Body of pancreas (tissue), 4 donors: ENCODE measurements at regions not wholly inside any gene's neighbourhood (a gene's known extent, or its start where the extent isn't known, plus 50 kb on each side); places are given as distances from the start of the nearest gene placed in this dataset.

ENCODE experiments used
- ATAC-seq: fragments of 150-250 bp; one replicate; pipeline ENCODE4 v1.9.1; 2016
- DNase-seq, 4 donors: peaks; one replicate each; pipeline ENCODE4 v3.0.0-alpha.2; 2019
- H3K27ac ChIP-seq, 4 donors: fragments of 200-600 bp; sonication (generic); 1 replicate in 3 of 4; 2 replicates in 1 of 4; pipeline versions ENCODE4 v1.5.1 to v1.6.1; 2016 to 2019; ENCODE audit warnings: mild to moderate bottlenecking in 1 of 4, mixed read lengths in 1 of 4, moderate library complexity in 1 of 4
- H3K27me3 ChIP-seq, 2 donors: fragments of 200-600 bp; sonication (generic); one replicate each; pipeline ENCODE4 v1.6.0; 2016; ENCODE audit warnings: mild to moderate bottlenecking in 1 of 2
- H3K36me3 ChIP-seq, 2 donors: fragments of 200-600 bp; sonication (generic); replicated peaks in 1 of 2; 2 replicates each; pipeline ENCODE4 v1.5.1; 2016; ENCODE audit warnings: low read depth in 2 of 2; ENCODE audit not compliant: insufficient read depth in 1 of 2
- H3K4me1 ChIP-seq: fragments of 200-600 bp; sonication (generic); one replicate; pipeline ENCODE4 v1.6.0; 2016
- H3K4me3 ChIP-seq, 2 donors: fragments of 200-600 bp; sonication (generic); 1 replicate in 1 of 2; 2 replicates in 1 of 2; pipeline ENCODE4 v1.5.1; 2016 to 2019
- H3K9me3 ChIP-seq, 3 donors: fragments of 200-600 bp; sonication (generic); 1 replicate in 2 of 3; 2 replicates in 1 of 3; pipeline ENCODE4 v1.5.1; 2016
- POLR2A ChIP-seq, 3 donors: fragments of 450-650 bp; IDR thresholded peaks; one replicate each; pipeline ENCODE4 v1.6.1; 2016; ENCODE audit warnings: antibody characterized with exemption in 3 of 3, mild to moderate bottlenecking in 2 of 3
- WGBS, 2 donors: methylation state at CpG; one replicate each; pipeline ENCODE4 v1.1.5; 2017; 5-methylcytosine and 5-hydroxymethylcytosine counted together
- intact Hi-C: fragments of 100-400 bp; cut with DNase I; formaldehyde crosslinking; loops from one replicate; pipeline ENCODE4 v1.15.1; 2023
- TF ChIP-seq, protein P1 (sequence below), 7 experiments: fragments of 450-650 bp in 4 of 7; fragments of 200-600 bp in 3 of 7; sonication (generic) in 3 of 7; IDR thresholded peaks; one replicate each; pipeline ENCODE4 v1.5.1; 2016 to 2019; ENCODE audit warnings: antibody characterized with exemption in 7 of 7

DNA sequence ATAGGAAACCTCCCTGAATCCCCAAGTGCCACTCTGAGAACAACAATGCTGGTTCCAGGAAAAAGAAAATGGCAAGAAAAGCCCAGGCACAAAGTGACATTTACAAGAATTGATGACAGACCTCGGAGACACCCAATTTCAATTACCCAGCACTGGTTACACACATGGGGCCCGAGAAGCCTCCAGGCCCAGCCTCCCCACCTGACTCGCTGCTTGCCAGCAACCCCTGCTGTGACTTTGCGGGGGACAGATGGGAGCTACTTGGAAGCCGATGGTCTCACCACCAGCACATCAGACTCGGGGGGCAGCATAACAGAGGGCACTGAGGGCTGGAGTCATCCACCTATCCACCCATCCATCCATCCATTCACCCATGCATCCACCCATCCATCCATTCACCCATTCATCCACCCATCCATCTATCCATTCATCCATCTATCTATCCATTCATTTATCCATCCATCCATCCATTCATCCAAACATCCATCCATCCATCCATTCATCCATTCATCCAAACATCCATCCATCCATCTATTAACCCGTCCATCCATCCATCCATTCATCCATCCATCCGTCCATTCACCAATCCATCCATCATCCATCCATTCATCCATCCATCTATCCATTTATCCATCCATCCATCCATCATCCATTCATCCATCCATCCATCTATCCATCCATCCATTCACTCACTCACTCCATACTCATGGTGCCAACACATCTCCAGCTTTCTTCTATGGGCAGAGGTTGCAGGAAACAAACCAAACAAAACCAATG, 567.6 kb downstream of the BRD1 start:
- intact Hi-C loops: no loop called here
- WGBS, 2 donors: 60 to 71% methylated on average over 8 of the region's 8 CpGs
- Histone ChIP-seq H3K27ac (no peak overlapping the region), H3K4me1 (no peaks in the 10 kb centered on the region), H3K9me3 (no peaks in the 10 kb centered on the region), H3K27me3 (no peaks in the 10 kb centered on the region), H3K4me3 (no peak overlapping the region), H3K36me3 (no peaks in the 10 kb centered on the region)
- DNase-seq: no peak
- TF ChIP-seq, protein P1, sequence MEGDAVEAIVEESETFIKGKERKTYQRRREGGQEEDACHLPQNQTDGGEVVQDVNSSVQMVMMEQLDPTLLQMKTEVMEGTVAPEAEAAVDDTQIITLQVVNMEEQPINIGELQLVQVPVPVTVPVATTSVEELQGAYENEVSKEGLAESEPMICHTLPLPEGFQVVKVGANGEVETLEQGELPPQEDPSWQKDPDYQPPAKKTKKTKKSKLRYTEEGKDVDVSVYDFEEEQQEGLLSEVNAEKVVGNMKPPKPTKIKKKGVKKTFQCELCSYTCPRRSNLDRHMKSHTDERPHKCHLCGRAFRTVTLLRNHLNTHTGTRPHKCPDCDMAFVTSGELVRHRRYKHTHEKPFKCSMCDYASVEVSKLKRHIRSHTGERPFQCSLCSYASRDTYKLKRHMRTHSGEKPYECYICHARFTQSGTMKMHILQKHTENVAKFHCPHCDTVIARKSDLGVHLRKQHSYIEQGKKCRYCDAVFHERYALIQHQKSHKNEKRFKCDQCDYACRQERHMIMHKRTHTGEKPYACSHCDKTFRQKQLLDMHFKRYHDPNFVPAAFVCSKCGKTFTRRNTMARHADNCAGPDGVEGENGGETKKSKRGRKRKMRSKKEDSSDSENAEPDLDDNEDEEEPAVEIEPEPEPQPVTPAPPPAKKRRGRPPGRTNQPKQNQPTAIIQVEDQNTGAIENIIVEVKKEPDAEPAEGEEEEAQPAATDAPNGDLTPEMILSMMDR (IDR thresholded peaks at IDR 0.05): no peak
- no peak for TF ChIP-seq POLR2A (IDR thresholded peaks at IDR 0.05)
- ATAC-seq: no peak

DNA sequence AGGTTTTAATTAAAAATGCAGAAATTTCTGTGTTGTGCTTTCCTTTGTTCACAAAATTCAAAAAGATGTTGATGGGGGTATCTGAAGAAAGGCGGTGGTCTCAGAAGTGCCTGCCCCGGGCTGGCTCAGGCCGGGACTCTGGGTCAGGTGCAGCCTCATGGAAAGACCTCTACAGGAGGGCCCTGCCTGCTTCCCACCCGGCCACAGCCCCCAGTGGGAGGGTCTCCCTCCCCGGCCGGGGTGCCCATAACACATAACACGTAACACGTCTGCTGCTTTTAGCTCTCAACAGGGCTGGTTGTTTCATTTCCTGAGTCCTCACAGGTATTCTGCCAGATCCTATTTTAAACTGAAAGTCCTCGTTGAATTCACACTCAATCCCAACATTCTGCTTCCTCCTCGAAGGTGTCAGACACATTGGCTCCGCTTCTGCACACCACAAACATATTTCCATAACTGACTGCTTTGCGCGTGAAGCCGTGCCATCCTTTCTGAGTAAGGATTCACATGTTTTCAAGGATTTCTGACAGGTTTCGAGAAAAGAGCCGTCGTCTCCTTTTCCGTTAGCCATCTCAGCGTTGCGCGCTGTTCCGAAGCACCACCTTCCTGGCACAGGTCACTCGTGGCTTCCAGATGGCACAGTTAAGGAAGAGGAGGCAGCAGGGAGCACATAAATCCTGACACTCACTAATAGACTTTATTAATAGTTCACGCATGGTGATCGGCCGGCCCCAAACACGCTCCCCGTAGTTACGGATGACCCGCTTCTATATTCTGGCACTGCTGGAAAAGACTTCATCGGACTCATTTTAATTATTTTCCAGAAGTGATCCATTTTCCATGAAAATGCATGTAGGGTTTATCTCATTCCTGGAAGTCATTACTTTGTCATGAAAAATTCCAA, 569.3 kb downstream of the BRD1 start:
- 74 to 75% methylated on average over 31 of the region's 31 CpGs for WGBS, 2 donors
- no peaks in the 10 kb centered on the region for H3K36me3 ChIP-seq
- H3K27me3 ChIP-seq: no peaks in the 10 kb centered on the region
- no peaks in the 10 kb centered on the region for H3K9me3 ChIP-seq
- H3K27ac ChIP-seq: no peak overlapping the region
- no peaks in the 10 kb centered on the region for H3K4me1 ChIP-seq
- no peak overlapping the region for H3K4me3 ChIP-seq
- ATAC-seq (no peak), DNase-seq (no peak)
- TF ChIP-seq, protein P1 (IDR thresholded peaks at IDR 0.05): no peak
- no peak for TF ChIP-seq POLR2A (IDR thresholded peaks at IDR 0.05)
- intact Hi-C loops: no loop called here

DNA sequence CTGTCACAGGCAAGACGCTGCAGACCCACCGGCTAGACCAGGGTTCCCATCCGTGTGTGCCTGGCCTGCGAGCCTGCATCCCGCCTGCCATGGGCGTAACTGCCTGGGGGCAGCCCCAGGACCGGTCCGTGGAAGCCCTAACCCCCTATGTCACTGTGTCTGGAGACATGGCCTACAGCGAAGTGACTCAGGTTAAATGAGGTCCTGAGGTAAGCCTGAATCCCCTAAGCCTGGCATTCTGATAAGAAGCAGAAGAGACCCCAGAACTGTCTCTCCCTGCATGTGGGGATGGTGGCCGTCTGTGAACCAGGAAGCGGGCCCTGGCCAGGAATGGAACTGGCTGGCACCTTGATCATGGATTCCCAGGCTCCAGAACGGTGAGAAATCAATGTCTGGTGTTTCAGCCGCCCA, 570.1 kb downstream of the BRD1 start:
- Histone ChIP-seq H3K4me3 (no peak overlapping the region), H3K9me3 (no peaks in the 10 kb centered on the region), H3K36me3 (no peaks in the 10 kb centered on the region), H3K27ac (no peak overlapping the region), H3K27me3 (no peaks in the 10 kb centered on the region), H3K4me1 (no peaks in the 10 kb centered on the region)
- ATAC-seq: no peak
- intact Hi-C loops: no loop called here
- TF ChIP-seq, protein P1 (IDR thresholded peaks at IDR 0.05): no peak
- TF ChIP-seq POLR2A (IDR thresholded peaks at IDR 0.05): no peak
- WGBS, 2 donors: 64 to 69% methylated on average over 13 of the region's 13 CpGs
- no peak for DNase-seq

DNA sequence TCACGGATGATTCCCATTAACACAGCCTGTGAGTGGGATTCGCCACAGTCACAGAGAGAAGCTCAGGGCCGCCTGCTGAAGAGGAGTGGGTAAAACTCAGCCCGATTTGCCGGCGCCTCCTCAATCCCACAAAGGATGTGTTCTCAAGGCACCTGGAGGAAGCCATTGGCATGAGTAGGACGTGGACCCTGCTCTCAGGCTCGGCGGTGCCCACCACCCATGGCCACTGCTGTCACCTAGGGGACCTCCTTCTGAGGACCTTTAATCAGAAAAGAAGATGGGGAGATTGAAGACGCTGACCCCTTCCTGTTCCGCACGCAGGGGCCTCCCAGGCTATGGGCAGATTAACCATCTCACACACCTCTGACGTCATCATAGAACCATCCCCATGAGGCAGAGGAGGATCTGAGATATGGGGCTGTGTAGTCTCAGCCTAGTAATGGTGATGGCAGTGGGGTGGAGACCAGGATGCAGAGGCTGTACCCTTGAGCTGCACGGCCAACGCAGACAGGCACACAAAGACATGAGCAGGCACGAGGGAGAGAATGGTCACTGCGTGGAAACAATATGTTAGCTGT, 571.8 kb downstream of the BRD1 start:
- H3K9me3 ChIP-seq: no peaks in the 10 kb centered on the region
- 63 to 74% methylated on average over 10 to 16 of the region's 17 CpGs for WGBS, 2 donors
- no peak overlapping the region for H3K4me3 ChIP-seq
- intact Hi-C loops: no loop called here
- H3K27me3 ChIP-seq: no peaks in the 10 kb centered on the region
- no peak for TF ChIP-seq POLR2A (IDR thresholded peaks at IDR 0.05)
- TF ChIP-seq, protein P1 (IDR thresholded peaks at IDR 0.05): no peak
- H3K27ac ChIP-seq: no peak overlapping the region
- DNase-seq (no peak), ATAC-seq (no peak)
- H3K4me1 ChIP-seq: no peaks in the 10 kb centered on the region
- no peaks in the 10 kb centered on the region for H3K36me3 ChIP-seq
